ENCODE measurements at regions not wholly inside any gene's neighbourhood (a gene's known extent, or its start where the extent isn't known, plus 50 kb on each side); places are given as distances from the start of the nearest gene placed in this dataset.
"Not testable (repeated sequence)": the region's sequence is repeated elsewhere in the genome, so short reads cannot be mapped to it uniquely, and the experiment has no call there.

- DNase-seq: not testable (repeated sequence)
Observed at GRCh38 chrX:140633105-140633504, 76.5 kb upstream of the LINC00632 start.

- DNase-seq: no peak
Observed at GRCh38 chrX:140608111-140608510, 101.4 kb upstream of the LINC00632 start.

- DNase-seq: no peak
Observed at GRCh38 chrX:140602140-140602539, 97.3 kb upstream of the SOX3 start.

GRCh38 chrX:140599851-140600250 is 95.0 kb upstream of the SOX3 start:
- no peak for DNase-seq

GRCh38 chrX:140589657-140590056 is 84.8 kb upstream of the SOX3 start:
- no peak for DNase-seq

GRCh38 chrX:140586951-140587350 is 82.1 kb upstream of the SOX3 start:
- DNase-seq: no peak

GRCh38 chrX:140580478-140580877 is 75.6 kb upstream of the SOX3 start:
- no peak for DNase-seq

GRCh38 chrX:140572724-140573123 is 67.9 kb upstream of the SOX3 start:
- peak in 1 of 2 donors; percentile 37 for DNase-seq

- DNase-seq: no peak
Observed at GRCh38 chrX:140563893-140564292, 59.0 kb upstream of the SOX3 start.

Data from inflammatory macrophage treated with lipopolysaccharide for 1 hour (primary cell).